Natural killer cell (primary cell): ENCODE measurements at regions not wholly inside any gene's neighbourhood (a gene's known extent, or its start where the extent isn't known, plus 50 kb on each side); places are given as distances from the start of the nearest gene placed in this dataset.

Source experiments
- ATAC-seq, 3 donors: fragments of 150-1000 bp in 2 of 3; fragments of 200-7000 bp in 1 of 3; cut with Tn5 transposase; 1 replicate in 1 of 3; 2 replicates in 2 of 3; pipeline ENCODE4 v1.10.0; 2021; ENCODE audit warnings: mild to moderate bottlenecking in 2 of 3, moderate library complexity in 2 of 3
- DNase-seq, 2 donors: peaks; one replicate each; pipeline versions ENCODE4 v3.0.0 to v3.0.0-alpha.2; 2013 to 2021; ENCODE audit warnings: mixed read lengths in 1 of 2
- H3K27ac ChIP-seq: one replicate; pipeline ENCODE4 v1.5.1; 2013; ENCODE audit warnings: mild to moderate bottlenecking, low read length
- H3K27me3 ChIP-seq: one replicate; pipeline ENCODE4 v1.6.1; 2013; ENCODE audit warnings: low read length; ENCODE audit not compliant: control insufficient read depth, insufficient read depth
- H3K36me3 ChIP-seq: one replicate; pipeline ENCODE4 v1.6.1; 2013; ENCODE audit warnings: low read length; ENCODE audit not compliant: control insufficient read depth, insufficient read depth
- H3K4me1 ChIP-seq: one replicate; pipeline ENCODE4 v1.6.1; 2013; ENCODE audit warnings: low read length; ENCODE audit not compliant: control insufficient read depth, insufficient read depth
- H3K4me3 ChIP-seq: one replicate; pipeline ENCODE4 v1.5.1; 2013; ENCODE audit warnings: low read length
- H3K9me3 ChIP-seq: one replicate; pipeline ENCODE4 v1.6.1; 2013; ENCODE audit warnings: low read length; ENCODE audit not compliant: control insufficient read depth, insufficient read depth
- H3K27ac Mint-ChIP-seq, 2 donors: one replicate each; pipeline ENCODE4 v1.8.0; 2022; ENCODE audit warnings: mild to moderate bottlenecking in 2 of 2, mixed read lengths in 2 of 2, moderate library complexity in 1 of 2
- H3K27me3 Mint-ChIP-seq, 2 donors: one replicate each; pipeline ENCODE4 v1.8.0; 2022; ENCODE audit warnings: low read depth in 2 of 2, mixed read lengths in 2 of 2
- H3K36me3 Mint-ChIP-seq: one replicate; pipeline ENCODE4 v1.8.0; 2022; ENCODE audit warnings: mixed read lengths
- H3K4me1 Mint-ChIP-seq, 2 donors: one replicate each; pipeline ENCODE4 v1.8.0; 2022; ENCODE audit warnings: mixed read lengths in 2 of 2
- H3K4me3 Mint-ChIP-seq: one replicate; pipeline ENCODE4 v1.8.0; 2022; ENCODE audit warnings: mild to moderate bottlenecking, moderate library complexity, mixed read lengths
- H3K9me3 Mint-ChIP-seq, 2 donors: one replicate each; pipeline ENCODE4 v1.8.0; 2022; ENCODE audit warnings: mixed read lengths in 2 of 2
- CTCF ChIP-seq: fragments of 200-600 bp; IDR thresholded peaks from one replicate; pipeline ENCODE4 v1.8.0; 2022; ENCODE audit warnings: antibody characterized with exemption
- WGBS: methylation state at CpG from one replicate; pipeline ENCODE4 v1.1.7; 2013; ENCODE audit warnings: missing lambda C conversion rate; ENCODE audit not compliant: insufficient coverage; 5-methylcytosine and 5-hydroxymethylcytosine counted together
- intact Hi-C: fragments of 100-400 bp; cut with micrococcal nuclease; formaldehyde crosslinking; loops from one replicate; pipeline ENCODE4 v1.14.2; 2022

- DNase-seq (no peak), ATAC-seq (no peak)
- Histone ChIP-seq H3K27me3 (no peaks in the 10 kb centered on the region), H3K27ac (no peak overlapping the region), H3K9me3 (no peaks in the 10 kb centered on the region), H3K4me3 (no peak overlapping the region), H3K4me1 (no peaks in the 10 kb centered on the region), H3K36me3 (no peaks in the 10 kb centered on the region)
- Mint-ChIP-seq H3K36me3 (no peaks in the 10 kb centered on the region), H3K27me3 (peaks cover 7 to 10% of the 10 kb centered on the region in 2 donors), H3K4me3 (no peak overlapping the region), H3K4me1 (no peaks in the 10 kb centered on the region), H3K9me3 (no peaks in the 10 kb centered on the region), H3K27ac (no peak overlapping the region)
- intact Hi-C loops, result no loop called here
- 84% methylated on average over 5 of the region's 5 CpGs for WGBS
- TF ChIP-seq CTCF, result no peak
Measured at GRCh38 chr18:47585136-47585535, 333.7 kb upstream of the SKOR2 start.

DNA sequence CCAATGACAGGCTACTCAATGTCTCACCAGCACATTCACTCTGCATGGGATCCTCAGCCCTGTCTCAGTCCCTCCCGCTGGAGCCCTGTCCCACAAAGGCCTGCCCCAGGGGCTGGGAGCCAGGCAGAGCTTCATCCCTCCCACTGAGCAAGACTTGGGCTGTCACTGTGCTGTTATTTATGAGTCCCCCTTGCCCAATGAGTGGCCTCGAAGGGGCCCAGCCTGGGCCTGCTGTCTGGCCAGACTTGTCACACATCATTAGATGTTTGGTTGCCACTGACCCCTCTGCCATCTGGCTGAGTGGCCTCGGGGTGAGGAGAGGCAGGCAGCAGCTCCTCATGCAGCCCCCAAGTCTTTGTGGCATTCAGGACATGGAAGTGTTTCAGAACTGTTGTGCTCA lies 330.6 kb upstream of the SKOR2 start:
- H3K27ac Mint-ChIP-seq, result no peak overlapping the region
- no peak overlapping the region for H3K27ac ChIP-seq
- no peak overlapping the region for H3K4me3 ChIP-seq
- 28% methylated on average over 3 of the region's 3 CpGs for WGBS
- no peaks in the 10 kb centered on the region for H3K9me3 Mint-ChIP-seq
- intact Hi-C loops, result no loop called here
- no peaks in the 10 kb centered on the region for H3K27me3 ChIP-seq
- H3K4me1 Mint-ChIP-seq, result no peaks in the 10 kb centered on the region
- ATAC-seq (no peak), DNase-seq (no peak)
- H3K9me3 ChIP-seq, result no peaks in the 10 kb centered on the region
- no peaks in the 10 kb centered on the region for H3K36me3 Mint-ChIP-seq
- no peaks in the 10 kb centered on the region for H3K36me3 ChIP-seq
- no peak overlapping the region for H3K4me3 Mint-ChIP-seq
- H3K4me1 ChIP-seq, result no peaks in the 10 kb centered on the region
- H3K27me3 Mint-ChIP-seq, result peaks cover 7 to 10% of the 10 kb centered on the region in 2 donors
- no peak for TF ChIP-seq CTCF

DNA sequence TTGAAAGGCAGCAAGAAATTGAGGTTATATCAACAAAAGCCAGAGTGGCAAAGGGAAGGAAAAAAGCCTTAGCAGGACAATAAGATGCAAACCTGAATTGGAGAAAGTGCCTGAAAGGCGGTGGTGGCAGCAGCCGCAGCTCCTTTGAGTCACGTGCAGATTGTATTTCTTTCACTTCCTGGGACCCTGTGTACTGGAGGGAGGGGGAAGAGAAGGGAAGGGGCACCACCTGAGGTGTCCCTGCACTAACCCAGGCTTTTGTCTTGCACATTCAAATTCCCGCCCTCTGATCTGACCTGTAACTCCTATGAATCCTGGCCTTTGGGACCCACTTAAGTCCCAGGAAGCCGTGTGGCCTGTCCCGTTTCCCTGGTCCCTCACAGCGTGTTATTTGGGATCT lies 326.1 kb upstream of the SKOR2 start:
- Histone ChIP-seq H3K9me3 (no peaks in the 10 kb centered on the region), H3K36me3 (no peaks in the 10 kb centered on the region), H3K27me3 (no peaks in the 10 kb centered on the region), H3K4me1 (no peaks in the 10 kb centered on the region), H3K27ac (no peak overlapping the region), H3K4me3 (no peak overlapping the region)
- H3K9me3 Mint-ChIP-seq, result no peaks in the 10 kb centered on the region
- H3K36me3 Mint-ChIP-seq, result no peaks in the 10 kb centered on the region
- no peak overlapping the region for H3K4me3 Mint-ChIP-seq
- intact Hi-C loops, result no loop called here
- 63% methylated on average over 7 of the region's 7 CpGs for WGBS
- no peaks in the 10 kb centered on the region for H3K4me1 Mint-ChIP-seq
- H3K27me3 Mint-ChIP-seq, result peaks cover 2 to 11% of the 10 kb centered on the region in 2 donors
- H3K27ac Mint-ChIP-seq, result no peak overlapping the region
- ATAC-seq (no peak), DNase-seq (no peak)
- no peak for TF ChIP-seq CTCF

- no peak for DNase-seq
- Histone ChIP-seq H3K4me3 (no peak overlapping the region), H3K27me3 (no peaks in the 10 kb centered on the region), H3K9me3 (no peaks in the 10 kb centered on the region), H3K27ac (no peak overlapping the region), H3K4me1 (no peaks in the 10 kb centered on the region), H3K36me3 (no peaks in the 10 kb centered on the region)
- Mint-ChIP-seq H3K36me3 (no peaks in the 10 kb centered on the region), H3K4me1 (no peaks in the 10 kb centered on the region), H3K4me3 (no peak overlapping the region), H3K27ac (no peak overlapping the region), H3K9me3 (no peaks in the 10 kb centered on the region), H3K27me3 (peaks cover 2 to 11% of the 10 kb centered on the region in 2 donors)
- WGBS, result 58% methylated on average over 5 of the region's 6 CpGs
- intact Hi-C loops, result no loop called here
- ATAC-seq, result no peak
- TF ChIP-seq CTCF, result no peak
Measured at GRCh38 chr18:47574966-47575365, 323.5 kb upstream of the SKOR2 start.
